Upper lobe of right lung (tissue), 1 donor: ENCODE measurements at regions not wholly inside any gene's neighbourhood (a gene's known extent, or its start where the extent isn't known, plus 50 kb on each side); places are given as distances from the start of the nearest gene placed in this dataset.

Experiments
- ATAC-seq: fragments of 200-7000 bp; cut with Tn5 transposase; one replicate; pipeline ENCODE4 v1.9.1; 2020; ENCODE audit warnings: mild to moderate bottlenecking, moderate library complexity
- DNase-seq: peaks from one replicate; pipeline ENCODE4 v3.0.0-alpha.2; 2020
- H3K27ac ChIP-seq: fragments of 200-600 bp; one replicate; pipeline ENCODE4 v1.8.0; 2022
- H3K27me3 ChIP-seq: fragments of 200-600 bp; one replicate; pipeline ENCODE4 v1.8.0; 2022; ENCODE audit warnings: mild to moderate bottlenecking
- H3K36me3 ChIP-seq: fragments of 200-600 bp; one replicate; pipeline ENCODE4 v1.8.0; 2022
- H3K4me1 ChIP-seq: fragments of 200-600 bp; one replicate; pipeline ENCODE4 v1.8.0; 2022
- H3K4me3 ChIP-seq: fragments of 200-600 bp; one replicate; pipeline ENCODE4 v1.8.0; 2022; ENCODE audit warnings: mild to moderate bottlenecking
- H3K9me3 ChIP-seq: fragments of 200-600 bp; one replicate; pipeline ENCODE4 v1.8.0; 2022
- intact Hi-C: fragments of 100-400 bp; cut with DNase I; formaldehyde crosslinking; loops from one replicate; pipeline ENCODE4 v1.11.0; 2022
- TF ChIP-seq, protein P1 (sequence below): fragments of 200-600 bp; IDR thresholded peaks from one replicate; pipeline ENCODE4 v1.8.0; 2022; ENCODE audit warnings: antibody characterized with exemption
- donor health status: DM: no; HTN: yes; CAD: no; lungs with severe emphysema.

DNA sequence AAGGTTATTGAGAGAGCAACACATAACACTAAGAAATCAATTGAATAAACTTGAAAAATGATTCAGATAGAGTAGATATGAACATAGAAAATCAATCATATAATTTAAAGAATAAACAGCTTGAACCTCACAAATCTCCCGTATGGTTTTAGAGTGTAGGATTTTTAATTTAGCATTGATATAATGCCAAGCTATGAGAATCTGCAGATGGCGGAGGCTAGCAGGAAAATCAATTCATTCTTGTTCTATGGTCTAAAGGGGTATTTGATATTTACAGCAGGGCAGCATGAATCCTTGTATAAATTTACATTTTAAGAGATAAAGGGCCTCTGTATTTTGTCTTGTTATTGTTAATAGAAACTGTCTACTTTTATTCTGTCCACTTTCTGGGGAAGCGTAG lies 797.0 kb downstream of the GALR1 start:
- no peak overlapping the region for H3K4me3 ChIP-seq
- H3K27me3 ChIP-seq: peaks cover 3% of the 10 kb centered on the region
- no peak for DNase-seq
- no peaks in the 10 kb centered on the region for H3K4me1 ChIP-seq
- H3K27ac ChIP-seq: no peak overlapping the region
- H3K36me3 ChIP-seq: no peaks in the 10 kb centered on the region
- H3K9me3 ChIP-seq: no peaks in the 10 kb centered on the region
- no peak for ATAC-seq
- intact Hi-C loops: no loop called here
- TF ChIP-seq, protein P1, sequence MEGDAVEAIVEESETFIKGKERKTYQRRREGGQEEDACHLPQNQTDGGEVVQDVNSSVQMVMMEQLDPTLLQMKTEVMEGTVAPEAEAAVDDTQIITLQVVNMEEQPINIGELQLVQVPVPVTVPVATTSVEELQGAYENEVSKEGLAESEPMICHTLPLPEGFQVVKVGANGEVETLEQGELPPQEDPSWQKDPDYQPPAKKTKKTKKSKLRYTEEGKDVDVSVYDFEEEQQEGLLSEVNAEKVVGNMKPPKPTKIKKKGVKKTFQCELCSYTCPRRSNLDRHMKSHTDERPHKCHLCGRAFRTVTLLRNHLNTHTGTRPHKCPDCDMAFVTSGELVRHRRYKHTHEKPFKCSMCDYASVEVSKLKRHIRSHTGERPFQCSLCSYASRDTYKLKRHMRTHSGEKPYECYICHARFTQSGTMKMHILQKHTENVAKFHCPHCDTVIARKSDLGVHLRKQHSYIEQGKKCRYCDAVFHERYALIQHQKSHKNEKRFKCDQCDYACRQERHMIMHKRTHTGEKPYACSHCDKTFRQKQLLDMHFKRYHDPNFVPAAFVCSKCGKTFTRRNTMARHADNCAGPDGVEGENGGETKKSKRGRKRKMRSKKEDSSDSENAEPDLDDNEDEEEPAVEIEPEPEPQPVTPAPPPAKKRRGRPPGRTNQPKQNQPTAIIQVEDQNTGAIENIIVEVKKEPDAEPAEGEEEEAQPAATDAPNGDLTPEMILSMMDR: no peak

DNA sequence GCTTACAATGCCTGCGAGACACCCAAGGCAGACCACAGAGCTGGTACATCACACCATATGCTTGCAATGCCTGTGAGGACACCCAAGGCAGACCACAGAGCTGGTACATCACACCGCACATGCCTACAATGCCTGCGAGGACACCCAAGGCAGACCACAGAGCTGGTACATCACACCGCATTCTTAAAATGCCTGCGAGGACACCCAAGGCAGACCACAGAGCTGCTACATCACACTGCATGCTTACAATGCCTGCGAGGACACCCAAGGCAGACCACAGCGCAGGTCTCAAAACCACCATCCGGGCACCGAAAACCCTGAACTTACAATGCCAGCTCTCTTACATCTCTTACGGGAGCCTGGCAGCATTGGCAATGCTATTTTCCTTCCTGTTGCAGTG lies 799.6 kb downstream of the GALR1 start:
- DNase-seq (no peak), ATAC-seq (no peak)
- intact Hi-C loops: no loop called here
- Histone ChIP-seq H3K9me3 (no peaks in the 10 kb centered on the region), H3K27ac (no peak overlapping the region), H3K27me3 (peaks cover 3% of the 10 kb centered on the region), H3K4me1 (no peaks in the 10 kb centered on the region), H3K4me3 (no peak overlapping the region), H3K36me3 (no peaks in the 10 kb centered on the region)
- TF ChIP-seq, protein P1: no peak

DNA sequence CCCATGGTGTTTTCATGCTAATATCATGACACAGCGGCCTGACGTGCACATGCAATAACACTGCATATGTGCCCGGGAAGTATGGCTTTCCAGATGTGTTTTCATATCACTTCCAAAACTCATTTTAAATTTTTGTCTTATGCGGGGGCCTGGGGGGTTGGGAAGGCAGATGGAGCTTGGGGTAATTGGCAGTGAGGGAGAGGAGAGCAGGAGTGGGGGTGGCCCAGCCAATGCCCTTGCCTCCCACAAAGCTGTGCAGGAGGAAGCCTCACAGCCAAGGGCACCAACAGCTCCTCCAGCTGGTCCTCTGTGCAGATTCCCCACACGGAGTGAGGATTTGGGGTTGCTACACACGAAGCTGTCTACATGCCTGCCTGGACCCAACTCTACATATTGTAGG lies 805.2 kb downstream of the GALR1 start:
- no peaks in the 10 kb centered on the region for H3K36me3 ChIP-seq
- no peak overlapping the region for H3K27ac ChIP-seq
- intact Hi-C loops: no loop called here
- H3K4me3 ChIP-seq: no peak overlapping the region
- no peaks in the 10 kb centered on the region for H3K27me3 ChIP-seq
- no peaks in the 10 kb centered on the region for H3K4me1 ChIP-seq
- ATAC-seq (no peak), DNase-seq (no peak)
- no peaks in the 10 kb centered on the region for H3K9me3 ChIP-seq
- TF ChIP-seq, protein P1: no peak

DNA sequence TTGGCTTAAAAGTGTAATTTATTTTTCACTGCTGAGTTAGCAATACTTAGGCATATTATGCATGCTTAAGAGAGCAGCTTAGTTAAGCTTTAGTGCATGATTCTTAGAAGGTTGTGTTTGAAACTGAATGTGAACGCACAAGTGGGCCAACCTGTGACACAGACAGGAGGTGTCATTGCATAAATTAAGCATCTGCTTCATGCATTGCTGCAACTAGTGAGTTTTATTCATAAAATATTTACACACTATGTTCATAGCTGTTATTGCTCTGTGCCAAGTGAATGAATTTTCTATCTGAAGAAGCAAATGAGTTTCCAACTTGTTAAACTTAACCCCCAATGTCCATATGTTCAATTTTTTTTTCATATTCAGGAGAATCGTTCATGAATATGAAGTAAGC lies 806.4 kb downstream of the GALR1 start:
- Histone ChIP-seq H3K36me3 (no peaks in the 10 kb centered on the region), H3K9me3 (no peaks in the 10 kb centered on the region), H3K27ac (no peak overlapping the region), H3K4me1 (no peaks in the 10 kb centered on the region), H3K4me3 (no peak overlapping the region), H3K27me3 (no peaks in the 10 kb centered on the region)
- intact Hi-C loops: no loop called here
- TF ChIP-seq, protein P1: no peak
- ATAC-seq: no peak
- DNase-seq: no peak

DNA sequence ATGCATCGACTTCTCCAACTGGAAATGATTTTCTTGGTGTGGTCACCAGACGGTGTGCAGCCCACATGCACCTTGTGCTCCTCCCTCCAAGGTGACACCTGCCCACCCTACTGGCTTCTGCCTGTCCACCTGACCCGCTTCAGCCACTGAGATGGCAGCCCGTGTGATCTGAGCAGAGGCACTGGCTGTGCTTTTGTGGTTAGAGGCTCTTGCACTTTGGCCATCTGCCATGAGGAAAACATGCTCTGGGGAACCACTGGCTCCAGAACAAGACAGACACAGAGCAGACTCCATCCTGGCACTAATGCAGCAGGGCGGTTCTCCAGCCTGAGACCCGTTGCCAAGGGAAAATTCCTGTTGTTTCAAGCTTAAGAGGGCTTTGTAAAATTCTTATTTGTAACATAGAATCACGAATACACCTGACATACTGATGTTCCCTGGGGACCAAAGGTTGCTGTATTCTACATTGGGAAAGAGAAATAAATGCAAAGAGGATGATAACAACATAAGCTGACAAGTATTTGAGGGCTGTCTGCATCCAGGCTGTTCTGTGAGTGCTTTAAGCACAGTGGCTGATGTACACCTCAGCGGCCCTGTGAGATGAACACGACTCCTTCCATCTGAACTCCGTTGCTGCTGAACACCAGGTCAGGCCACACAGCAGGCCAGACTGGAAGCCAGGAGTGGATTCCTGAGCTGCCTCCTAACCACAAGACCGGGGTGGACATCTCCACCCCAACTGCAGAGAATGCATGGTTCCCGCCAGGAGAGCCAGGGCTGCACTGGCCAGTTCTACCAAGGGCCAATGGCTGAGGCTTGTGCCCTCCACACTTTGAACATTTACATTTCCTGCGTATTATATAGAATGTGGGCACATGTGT lies 820.4 kb downstream of the GALR1 start:
- DNase-seq: no peak
- intact Hi-C loops: no loop called here
- no peaks in the 10 kb centered on the region for H3K27me3 ChIP-seq
- H3K27ac ChIP-seq: no peak overlapping the region
- H3K36me3 ChIP-seq: no peaks in the 10 kb centered on the region
- peak; percentile 82 for ATAC-seq
- no peak overlapping the region for H3K4me3 ChIP-seq
- TF ChIP-seq, protein P1: no peak
- H3K9me3 ChIP-seq: no peaks in the 10 kb centered on the region
- H3K4me1 ChIP-seq: peaks cover 5% of the 10 kb centered on the region
